Activated CD4-positive, alpha-beta T cell treated with anti-CD3 and anti-CD28 coated beads for 24 hours (primary cell): ENCODE measurements at regions not wholly inside any gene's neighbourhood (a gene's known extent, or its start where the extent isn't known, plus 50 kb on each side); places are given as distances from the start of the nearest gene placed in this dataset.

Experiments used
- DNase-seq, 2 donors: peaks; one replicate each; pipeline ENCODE4 v3.0.0-alpha.2; 2020; ENCODE audit warnings: low read depth in 2 of 2

GRCh38 chr4:123807866-123808265 lies 411.3 kb downstream of the SPRY1 start:
- DNase-seq, result no peak

GRCh38 chr4:123809864-123810263 lies 413.3 kb downstream of the SPRY1 start:
- no peak for DNase-seq

- no peak for DNase-seq
These were observed 415.4 kb downstream of the SPRY1 start for GRCh38 chr4:123812066-123812390.

GRCh38 chr4:123813901-123814300 lies 417.3 kb downstream of the SPRY1 start:
- no peak for DNase-seq

- DNase-seq, result no peak
These were observed 419.9 kb downstream of the SPRY1 start for GRCh38 chr4:123816462-123816861.

GRCh38 chr4:123817025-123817688 lies 420.6 kb downstream of the SPRY1 start:
- DNase-seq, result no peak

GRCh38 chr4:123819362-123820035 lies 422.9 kb downstream of the SPRY1 start:
- DNase-seq, result no peak

GRCh38 chr4:123821861-123822260 lies 425.3 kb downstream of the SPRY1 start:
- no peak for DNase-seq

- no peak for DNase-seq
These were observed 425.8 kb downstream of the SPRY1 start for GRCh38 chr4:123822353-123822752.

- no peak for DNase-seq
These were observed 426.6 kb downstream of the SPRY1 start for GRCh38 chr4:123823244-123823643.

GRCh38 chr4:123824524-123824923 lies 427.9 kb downstream of the SPRY1 start:
- DNase-seq, result no peak

GRCh38 chr4:123825596-123826291 lies 429.1 kb downstream of the SPRY1 start:
- DNase-seq, result no peak

- DNase-seq, result no peak
These were observed 430.3 kb downstream of the SPRY1 start for GRCh38 chr4:123826896-123827295.

GRCh38 chr4:123827511-123827910 lies 430.9 kb downstream of the SPRY1 start:
- no peak for DNase-seq

- DNase-seq, result no peak
These were observed 434.3 kb downstream of the SPRY1 start for GRCh38 chr4:123830930-123831329.

GRCh38 chr4:123832173-123833026 lies 435.8 kb downstream of the SPRY1 start:
- DNase-seq, result no peak

GRCh38 chr4:123833171-123833643 lies 436.6 kb downstream of the SPRY1 start:
- DNase-seq, result no peak

- no peak for DNase-seq
These were observed 439.4 kb downstream of the SPRY1 start for GRCh38 chr4:123835831-123836590.

- no peak for DNase-seq
These were observed 440.4 kb downstream of the SPRY1 start for GRCh38 chr4:123836851-123837595.

- no peak for DNase-seq
These were observed 441.9 kb downstream of the SPRY1 start for GRCh38 chr4:123838474-123838873.

GRCh38 chr4:123840197-123840596 lies 443.6 kb downstream of the SPRY1 start:
- no peak for DNase-seq
